ENCODE measurements at regions not wholly inside any gene's neighbourhood (a gene's known extent, or its start where the extent isn't known, plus 50 kb on each side); places are given as distances from the start of the nearest gene placed in this dataset.

GRCh38 chr6:71672876-71673275 is 213.5 kb upstream of the RIMS1 start:
- no peak overlapping the region for H3K4me3 ChIP-seq (ENCODE audit: insufficient read depth, low read length)
- no peak overlapping the region for H3K4me2 ChIP-seq (ENCODE audit: insufficient read depth, low read length)
- H3K9me3 ChIP-seq (ENCODE audit: low read depth, low read length) = no peaks in the 10 kb centered on the region
- no peak overlapping the region for H3K27ac ChIP-seq (ENCODE audit: low read depth, low read length)
- no peak overlapping the region for H2AFZ ChIP-seq (ENCODE audit: low read length)
- H3K4me1 ChIP-seq (ENCODE audit: insufficient read depth, low read length) = no peaks in the 10 kb centered on the region
- no peaks in the 10 kb centered on the region for H3K36me3 ChIP-seq (ENCODE audit: insufficient read depth, low read length)
- no peak for DNase-seq (ENCODE audit: insufficient read length, low spot score, missing footprints)
- TF ChIP-seq, protein P1, sequence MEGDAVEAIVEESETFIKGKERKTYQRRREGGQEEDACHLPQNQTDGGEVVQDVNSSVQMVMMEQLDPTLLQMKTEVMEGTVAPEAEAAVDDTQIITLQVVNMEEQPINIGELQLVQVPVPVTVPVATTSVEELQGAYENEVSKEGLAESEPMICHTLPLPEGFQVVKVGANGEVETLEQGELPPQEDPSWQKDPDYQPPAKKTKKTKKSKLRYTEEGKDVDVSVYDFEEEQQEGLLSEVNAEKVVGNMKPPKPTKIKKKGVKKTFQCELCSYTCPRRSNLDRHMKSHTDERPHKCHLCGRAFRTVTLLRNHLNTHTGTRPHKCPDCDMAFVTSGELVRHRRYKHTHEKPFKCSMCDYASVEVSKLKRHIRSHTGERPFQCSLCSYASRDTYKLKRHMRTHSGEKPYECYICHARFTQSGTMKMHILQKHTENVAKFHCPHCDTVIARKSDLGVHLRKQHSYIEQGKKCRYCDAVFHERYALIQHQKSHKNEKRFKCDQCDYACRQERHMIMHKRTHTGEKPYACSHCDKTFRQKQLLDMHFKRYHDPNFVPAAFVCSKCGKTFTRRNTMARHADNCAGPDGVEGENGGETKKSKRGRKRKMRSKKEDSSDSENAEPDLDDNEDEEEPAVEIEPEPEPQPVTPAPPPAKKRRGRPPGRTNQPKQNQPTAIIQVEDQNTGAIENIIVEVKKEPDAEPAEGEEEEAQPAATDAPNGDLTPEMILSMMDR (IDR thresholded peaks at IDR 0.05; ENCODE audit: extremely low read depth, low read depth, low read length) = no peak
- no peaks in the 10 kb centered on the region for H3K27me3 ChIP-seq (ENCODE audit: insufficient read depth, low read length)
- no peaks in the 10 kb centered on the region for H4K20me1 ChIP-seq (ENCODE audit: insufficient read depth, low read length)
- no peaks in the 10 kb centered on the region for H3K79me2 ChIP-seq (ENCODE audit: insufficient read depth, low read length)

- Histone ChIP-seq H3K9me3 (ENCODE audit: low read depth, low read length) (no peaks in the 10 kb centered on the region), H3K27ac (ENCODE audit: low read depth, low read length) (no peak overlapping the region), H3K4me1 (ENCODE audit: insufficient read depth, low read length) (no peaks in the 10 kb centered on the region), H3K36me3 (ENCODE audit: insufficient read depth, low read length) (no peaks in the 10 kb centered on the region), H3K4me3 (ENCODE audit: insufficient read depth, low read length) (no peak overlapping the region), H3K79me2 (ENCODE audit: insufficient read depth, low read length) (no peaks in the 10 kb centered on the region), H2AFZ (ENCODE audit: low read length) (no peak overlapping the region), H3K4me2 (ENCODE audit: insufficient read depth, low read length) (no peak overlapping the region), H4K20me1 (ENCODE audit: insufficient read depth, low read length) (no peaks in the 10 kb centered on the region), H3K27me3 (ENCODE audit: insufficient read depth, low read length) (no peaks in the 10 kb centered on the region)
- DNase-seq (ENCODE audit: insufficient read length, low spot score, missing footprints) = no peak
- TF ChIP-seq, protein P1 (IDR thresholded peaks at IDR 0.05; ENCODE audit: extremely low read depth, low read depth, low read length) = no peak
Measured at GRCh38 chr6:71675386-71675785, 211.0 kb upstream of the RIMS1 start.

DNA sequence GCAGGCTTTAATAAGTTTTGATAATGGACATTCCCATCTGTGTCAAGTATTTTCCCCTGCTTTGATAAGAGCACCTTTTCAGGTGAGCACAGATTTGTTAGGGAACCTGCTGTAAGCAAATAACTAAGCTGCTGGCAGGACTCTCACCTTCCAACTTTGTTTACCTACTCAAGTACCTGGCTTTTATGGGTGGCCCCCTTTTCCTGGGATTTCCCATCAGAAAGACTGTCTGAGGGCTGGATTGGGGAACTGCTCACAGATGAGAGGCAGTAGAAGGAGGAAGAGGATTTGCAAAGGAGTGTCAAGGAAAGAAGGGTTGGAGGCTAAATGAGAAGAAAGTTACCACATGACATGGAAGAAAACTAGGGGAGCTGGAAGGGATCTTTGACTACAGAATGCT is 210.1 kb upstream of the RIMS1 start:
- no peaks in the 10 kb centered on the region for H3K36me3 ChIP-seq (ENCODE audit: insufficient read depth, low read length)
- TF ChIP-seq, protein P1 (IDR thresholded peaks at IDR 0.05; ENCODE audit: extremely low read depth, low read depth, low read length) = no peak
- no peak overlapping the region for H2AFZ ChIP-seq (ENCODE audit: low read length)
- H3K4me2 ChIP-seq (ENCODE audit: insufficient read depth, low read length) = no peak overlapping the region
- no peak overlapping the region for H3K27ac ChIP-seq (ENCODE audit: low read depth, low read length)
- DNase-seq (ENCODE audit: insufficient read length, low spot score, missing footprints) = no peak
- H3K79me2 ChIP-seq (ENCODE audit: insufficient read depth, low read length) = no peaks in the 10 kb centered on the region
- H3K4me3 ChIP-seq (ENCODE audit: insufficient read depth, low read length) = no peak overlapping the region
- H3K4me1 ChIP-seq (ENCODE audit: insufficient read depth, low read length) = no peaks in the 10 kb centered on the region
- H4K20me1 ChIP-seq (ENCODE audit: insufficient read depth, low read length) = no peaks in the 10 kb centered on the region
- no peaks in the 10 kb centered on the region for H3K9me3 ChIP-seq (ENCODE audit: low read depth, low read length)
- H3K27me3 ChIP-seq (ENCODE audit: insufficient read depth, low read length) = no peaks in the 10 kb centered on the region

DNA sequence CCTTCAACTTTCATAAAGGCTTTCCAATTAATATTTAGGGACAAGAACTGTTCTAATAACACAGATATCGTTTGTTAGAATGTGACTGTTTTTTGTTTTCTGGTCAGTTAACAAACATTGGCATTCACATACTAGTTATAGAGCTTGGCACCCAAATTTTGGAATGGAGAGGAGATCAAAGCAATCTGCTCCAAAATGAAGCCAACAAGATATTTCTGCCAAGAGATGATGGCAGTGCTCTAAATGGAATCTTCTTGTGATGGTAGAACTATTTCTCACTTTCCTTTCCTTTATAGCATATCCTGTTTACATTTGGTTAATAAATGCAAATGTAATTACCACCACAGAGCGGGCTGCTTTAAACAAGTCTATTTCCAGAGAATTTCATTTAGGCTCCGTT is 208.3 kb upstream of the RIMS1 start:
- no peaks in the 10 kb centered on the region for H3K4me1 ChIP-seq (ENCODE audit: insufficient read depth, low read length)

More for the DNA sequence above, 208.3 kb upstream of the RIMS1 start:
- Histone ChIP-seq H3K36me3 (ENCODE audit: insufficient read depth, low read length) (no peaks in the 10 kb centered on the region), H4K20me1 (ENCODE audit: insufficient read depth, low read length) (no peaks in the 10 kb centered on the region), H2AFZ (ENCODE audit: low read length) (no peak overlapping the region), H3K9me3 (ENCODE audit: low read depth, low read length) (no peaks in the 10 kb centered on the region), H3K4me2 (ENCODE audit: insufficient read depth, low read length) (no peak overlapping the region), H3K27me3 (ENCODE audit: insufficient read depth, low read length) (no peaks in the 10 kb centered on the region), H3K27ac (ENCODE audit: low read depth, low read length) (no peak overlapping the region), H3K79me2 (ENCODE audit: insufficient read depth, low read length) (no peaks in the 10 kb centered on the region), H3K4me3 (ENCODE audit: insufficient read depth, low read length) (no peak overlapping the region)
- peak; percentile 43 for DNase-seq (ENCODE audit: insufficient read length, low spot score, missing footprints)
- TF ChIP-seq, protein P1 (IDR thresholded peaks at IDR 0.05; ENCODE audit: extremely low read depth, low read depth, low read length) = no peak
